ENCODE measurements at regions not wholly inside any gene's neighbourhood (a gene's known extent, or its start where the extent isn't known, plus 50 kb on each side); places are given as distances from the start of the nearest gene placed in this dataset.

DNA sequence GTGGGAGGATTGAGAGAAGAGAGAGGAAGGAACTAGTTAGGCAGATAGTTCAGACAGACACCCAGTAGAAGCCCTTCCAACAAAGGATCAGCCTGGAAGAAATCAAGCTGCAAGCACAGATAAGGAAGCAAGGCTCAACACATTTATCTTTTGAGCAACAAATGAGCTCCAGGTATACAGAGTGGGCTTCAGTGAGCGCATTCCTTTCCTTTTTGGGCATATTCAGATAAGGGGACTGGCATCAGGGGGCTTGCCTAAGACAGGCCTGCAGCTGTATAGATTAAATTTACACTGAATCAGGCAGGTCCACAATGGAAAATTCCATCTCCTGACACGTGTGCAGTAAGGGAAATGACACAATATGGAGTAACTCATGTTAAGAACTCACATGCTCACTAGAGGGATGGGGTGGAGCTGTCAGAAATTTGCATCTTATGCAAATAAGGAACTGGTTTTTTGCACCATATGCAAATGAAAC, 147.2 kb downstream of the AKR1D1 start:
- TF ChIP-seq, protein P1, sequence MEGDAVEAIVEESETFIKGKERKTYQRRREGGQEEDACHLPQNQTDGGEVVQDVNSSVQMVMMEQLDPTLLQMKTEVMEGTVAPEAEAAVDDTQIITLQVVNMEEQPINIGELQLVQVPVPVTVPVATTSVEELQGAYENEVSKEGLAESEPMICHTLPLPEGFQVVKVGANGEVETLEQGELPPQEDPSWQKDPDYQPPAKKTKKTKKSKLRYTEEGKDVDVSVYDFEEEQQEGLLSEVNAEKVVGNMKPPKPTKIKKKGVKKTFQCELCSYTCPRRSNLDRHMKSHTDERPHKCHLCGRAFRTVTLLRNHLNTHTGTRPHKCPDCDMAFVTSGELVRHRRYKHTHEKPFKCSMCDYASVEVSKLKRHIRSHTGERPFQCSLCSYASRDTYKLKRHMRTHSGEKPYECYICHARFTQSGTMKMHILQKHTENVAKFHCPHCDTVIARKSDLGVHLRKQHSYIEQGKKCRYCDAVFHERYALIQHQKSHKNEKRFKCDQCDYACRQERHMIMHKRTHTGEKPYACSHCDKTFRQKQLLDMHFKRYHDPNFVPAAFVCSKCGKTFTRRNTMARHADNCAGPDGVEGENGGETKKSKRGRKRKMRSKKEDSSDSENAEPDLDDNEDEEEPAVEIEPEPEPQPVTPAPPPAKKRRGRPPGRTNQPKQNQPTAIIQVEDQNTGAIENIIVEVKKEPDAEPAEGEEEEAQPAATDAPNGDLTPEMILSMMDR (conservative IDR thresholded peaks at IDR 0.05) = no peak
- no peak overlapping the region for H3K27ac ChIP-seq

DNA sequence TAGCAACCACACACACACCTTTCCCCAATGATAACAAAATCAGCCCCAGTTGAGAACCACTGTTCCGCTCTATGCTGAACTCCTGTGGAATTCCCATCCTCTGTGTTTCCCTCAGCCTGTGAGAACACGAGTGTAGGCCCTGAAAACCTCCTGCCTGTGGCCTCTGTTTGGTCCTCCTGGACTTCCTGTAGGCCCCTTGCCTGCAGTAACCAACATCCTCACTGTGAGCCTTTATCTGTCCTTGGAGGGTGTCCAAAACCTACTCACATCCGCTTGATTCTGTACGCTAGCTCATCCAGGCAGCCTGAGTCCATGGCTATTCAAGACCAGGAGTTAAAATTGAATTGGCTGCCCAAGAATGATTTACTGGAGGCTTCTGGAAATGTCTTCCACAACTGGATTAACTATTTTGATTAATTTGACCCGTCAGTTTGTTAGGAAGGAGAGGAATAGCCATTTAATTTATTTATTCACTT, 149.8 kb downstream of the AKR1D1 start:
- H3K27ac ChIP-seq = no peak overlapping the region
- TF ChIP-seq, protein P1 (conservative IDR thresholded peaks at IDR 0.05) = no peak

DNA sequence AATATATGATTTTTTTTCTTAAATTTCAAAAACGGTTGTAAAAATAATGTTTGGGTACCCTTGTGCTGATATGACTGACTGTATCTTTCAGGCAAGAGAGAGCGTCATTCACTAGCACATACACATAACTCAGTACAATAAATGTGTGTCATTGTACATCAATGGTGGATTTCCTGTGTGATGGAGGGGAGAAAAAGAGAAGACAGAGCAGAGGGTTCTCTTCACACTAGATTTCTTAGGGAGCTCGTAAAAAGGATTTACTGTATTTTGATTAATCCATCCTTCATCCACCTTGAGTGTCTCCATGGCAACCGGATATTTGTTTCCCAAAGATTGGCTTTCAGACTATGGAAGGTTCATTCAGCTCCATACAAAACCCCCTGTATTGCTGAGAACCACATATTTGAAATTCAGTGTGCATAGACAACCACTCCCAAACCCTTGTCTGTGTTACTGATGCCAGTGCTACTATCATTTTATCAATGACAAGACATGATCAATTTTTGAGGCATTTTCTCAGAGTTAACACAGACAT, 150.6 kb downstream of the AKR1D1 start:
- no peak overlapping the region for H3K27ac ChIP-seq
- TF ChIP-seq, protein P1 (conservative IDR thresholded peaks at IDR 0.05) = no peak

DNA sequence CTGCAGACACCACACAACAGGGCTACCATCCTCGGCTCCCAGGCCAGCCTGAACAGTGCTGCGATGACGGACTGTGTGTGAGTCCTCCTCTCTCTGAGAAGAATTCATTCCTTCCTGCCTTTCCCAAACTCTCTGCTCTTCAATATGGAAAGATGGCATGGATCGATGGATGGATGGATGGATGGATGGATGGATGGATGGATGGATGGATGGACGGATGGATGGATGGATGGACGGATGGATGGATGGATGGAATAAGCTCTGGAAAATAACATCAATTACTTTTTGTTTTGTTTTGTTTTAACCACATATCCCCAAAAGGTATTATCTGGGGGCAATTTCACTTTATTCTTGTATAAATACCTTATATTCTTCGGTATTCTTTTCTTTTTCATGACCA, 151.9 kb downstream of the AKR1D1 start:
- TF ChIP-seq, protein P1 (conservative IDR thresholded peaks at IDR 0.05) = no peak
- H3K27ac ChIP-seq = no peak overlapping the region

DNA sequence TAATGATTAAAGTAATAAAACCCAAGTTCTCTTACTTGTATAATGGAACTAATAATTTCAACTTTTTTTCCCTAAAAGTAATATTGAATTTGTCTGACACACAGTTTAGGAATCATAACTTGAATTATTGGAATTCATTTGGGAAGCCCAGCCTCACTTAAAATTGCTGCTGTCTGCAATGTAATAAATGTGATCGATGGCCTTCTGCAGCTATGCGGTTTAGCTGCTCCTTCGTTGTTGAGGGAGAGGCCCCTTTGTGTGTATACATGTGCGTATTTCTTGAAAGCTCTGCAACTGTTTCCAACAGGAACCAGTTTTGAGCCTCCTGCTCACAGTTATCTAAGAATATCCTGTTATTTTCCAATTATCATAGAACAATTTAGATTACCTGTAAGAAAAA, 152.5 kb downstream of the AKR1D1 start:
- TF ChIP-seq, protein P1 (conservative IDR thresholded peaks at IDR 0.05) = no peak
- H3K27ac ChIP-seq = no peak overlapping the region

DNA sequence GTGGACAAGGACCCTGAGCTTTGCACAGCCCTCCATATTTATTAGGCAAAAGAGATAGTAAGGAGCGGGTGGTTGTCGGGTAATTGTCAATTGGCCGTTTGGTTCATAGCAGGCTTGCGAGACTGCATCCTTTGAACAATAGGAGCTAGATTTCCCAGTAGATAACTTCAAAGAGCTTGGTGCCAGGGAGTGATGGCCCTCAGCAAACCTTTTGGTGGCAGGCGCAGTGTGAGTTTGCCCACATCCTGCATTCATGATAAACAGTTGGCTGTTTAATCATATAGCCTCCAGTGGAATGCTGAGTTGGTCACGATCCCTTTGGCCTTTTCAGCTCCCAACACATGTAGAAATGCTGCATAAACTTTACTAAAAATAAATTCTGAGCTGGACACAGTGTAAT, 156.9 kb downstream of the AKR1D1 start:
- TF ChIP-seq, protein P1 (conservative IDR thresholded peaks at IDR 0.05) = no peak

DNA sequence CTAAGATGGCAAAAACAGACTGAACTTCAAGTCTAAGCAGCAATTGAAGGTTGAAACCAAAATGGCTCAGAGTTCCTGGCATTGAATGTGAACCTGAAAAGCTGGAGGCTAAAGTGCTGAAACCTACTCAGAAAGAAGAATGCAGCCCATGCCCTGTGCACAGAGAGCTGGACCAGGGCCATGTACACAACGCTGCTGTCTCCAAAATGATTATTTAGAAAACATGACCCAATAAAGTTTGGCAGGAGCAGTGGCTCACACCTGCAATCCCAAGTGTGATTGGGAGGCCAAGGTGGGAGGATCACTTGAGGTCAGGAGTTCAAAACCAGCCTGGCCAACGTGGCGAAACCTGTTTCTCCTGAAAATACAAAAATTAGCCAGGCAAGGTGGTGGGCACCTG, 158.9 kb downstream of the AKR1D1 start:
- TF ChIP-seq, protein P1 (conservative IDR thresholded peaks at IDR 0.05) = no peak
- no peak overlapping the region for H3K27ac ChIP-seq

More for the DNA sequence above, 156.9 kb downstream of the AKR1D1 start:
- H3K27ac ChIP-seq = no peak overlapping the region
